ENCODE measurements at regions not wholly inside any gene's neighbourhood (a gene's known extent, or its start where the extent isn't known, plus 50 kb on each side); places are given as distances from the start of the nearest gene placed in this dataset.

DNA sequence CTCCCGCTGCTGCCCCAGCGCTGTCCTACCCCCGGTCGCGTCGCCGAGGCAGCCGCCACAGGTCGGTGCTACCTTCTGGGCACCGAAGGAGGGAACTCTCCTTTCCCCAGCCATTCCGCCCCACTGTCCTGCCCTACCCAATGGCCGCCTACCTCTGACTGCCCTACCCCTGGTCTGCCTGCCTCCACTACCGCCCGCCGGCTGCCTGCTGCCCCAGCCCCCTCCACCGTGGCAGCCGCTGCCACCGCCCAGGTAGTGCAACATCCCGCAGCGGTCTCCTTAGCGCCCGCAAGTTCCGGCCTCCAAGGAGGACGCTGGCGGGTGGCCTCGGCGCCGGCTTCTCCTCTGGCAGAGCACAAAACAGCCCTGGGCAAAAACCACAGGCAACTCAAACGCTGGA, 1303.1 kb downstream of the UQCRFS1 start:
- DNase-seq (ENCODE audit: insufficient read length, low spot score) (no peak), FAIRE-seq (no peak)
- TF ChIP-seq POU2F2 (IDR thresholded peaks at IDR 0.05; ENCODE audit: low read depth, low read length) (no peak), TAF1 (IDR thresholded peaks at IDR 0.05; ENCODE audit: low read depth, low read length) (no peak), SPI1 (IDR thresholded peaks at IDR 0.05; ENCODE audit: low read depth, low read length) (no peak), POLR2AphosphoS5 (IDR thresholded peaks at IDR 0.05; ENCODE audit: low read depth, low read length) (no peak), POLR2A (IDR thresholded peaks at IDR 0.05; ENCODE audit: low read depth, low read length) (no peak), PAX5 (IDR thresholded peaks at IDR 0.05; ENCODE audit: insufficient read depth, low read length, severe bottlenecking) (no peak)

DNA sequence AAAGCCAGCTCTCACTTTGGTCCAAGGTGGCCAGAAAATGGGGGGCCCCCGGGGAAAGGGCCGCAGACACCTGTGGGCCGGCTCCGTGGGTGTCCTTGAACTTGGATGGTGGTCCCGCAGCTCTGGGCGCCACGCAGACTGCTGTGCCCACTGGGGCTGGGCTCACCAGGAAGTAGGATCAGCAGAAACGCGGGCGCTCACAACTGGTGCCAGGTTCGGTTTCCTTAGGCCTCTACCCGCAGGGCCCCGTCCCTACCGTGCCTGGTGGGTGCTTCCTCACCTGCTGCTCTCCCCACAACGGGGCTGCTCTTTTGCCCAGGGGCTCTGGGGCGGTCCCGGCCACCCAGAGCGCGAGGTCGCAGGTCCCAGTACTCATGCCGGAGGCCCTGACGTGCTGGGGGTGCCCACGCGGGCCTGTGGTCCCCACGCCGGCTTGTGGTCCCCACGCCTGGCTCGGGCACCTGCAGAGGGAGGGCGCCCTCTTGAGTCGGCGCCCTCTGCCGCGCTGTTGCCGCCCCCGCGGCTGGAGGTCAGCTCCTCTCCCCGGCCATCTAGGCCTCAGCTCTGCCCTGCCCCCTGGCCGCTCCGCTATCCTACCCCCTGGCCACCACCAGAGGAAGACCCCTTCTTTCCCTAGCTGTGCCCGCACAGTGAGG, 1303.6 kb downstream of the UQCRFS1 start:
- TF ChIP-seq SPI1 (IDR thresholded peaks at IDR 0.05; ENCODE audit: low read depth, low read length) (no peak), POU2F2 (IDR thresholded peaks at IDR 0.05; ENCODE audit: low read depth, low read length) (no peak), TAF1 (IDR thresholded peaks at IDR 0.05; ENCODE audit: low read depth, low read length) (no peak), POLR2A (IDR thresholded peaks at IDR 0.05; ENCODE audit: low read depth, low read length) (no peak), POLR2AphosphoS5 (IDR thresholded peaks at IDR 0.05; ENCODE audit: low read depth, low read length) (no peak), PAX5 (IDR thresholded peaks at IDR 0.05; ENCODE audit: insufficient read depth, low read length, severe bottlenecking) (no peak)
- DNase-seq (ENCODE audit: insufficient read length, low spot score) (no peak), FAIRE-seq (no peak)

DNA sequence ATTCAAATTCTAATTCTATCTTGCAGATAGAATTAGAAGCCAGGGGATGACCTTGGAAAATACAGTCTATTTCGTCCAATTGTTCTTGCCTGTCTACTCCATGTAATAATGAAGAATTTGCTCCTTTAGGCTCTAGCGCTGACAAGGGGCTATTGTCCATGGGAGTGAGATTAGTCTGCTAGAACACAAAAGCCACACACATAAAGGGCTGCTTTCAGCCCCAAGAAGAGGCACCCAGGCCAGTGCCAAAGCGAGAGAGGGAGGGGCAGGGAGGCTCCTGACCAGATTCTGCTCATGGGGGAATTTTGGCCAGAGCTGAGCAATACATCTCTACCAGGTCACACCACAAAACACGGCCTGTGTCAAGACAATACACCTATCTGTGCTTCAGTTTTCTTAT, 1306.9 kb downstream of the UQCRFS1 start:
- no peak for FAIRE-seq
- no peak for TF ChIP-seq PAX5 (IDR thresholded peaks at IDR 0.05; ENCODE audit: insufficient read depth, low read length, severe bottlenecking)
- no peak for TF ChIP-seq POLR2A (IDR thresholded peaks at IDR 0.05; ENCODE audit: low read depth, low read length)
- TF ChIP-seq POLR2AphosphoS5 (IDR thresholded peaks at IDR 0.05; ENCODE audit: low read depth, low read length): no peak
- TF ChIP-seq TAF1 (IDR thresholded peaks at IDR 0.05; ENCODE audit: low read depth, low read length): no peak
- TF ChIP-seq POU2F2 (IDR thresholded peaks at IDR 0.05; ENCODE audit: low read depth, low read length): no peak
- no peak for TF ChIP-seq SPI1 (IDR thresholded peaks at IDR 0.05; ENCODE audit: low read depth, low read length)
- DNase-seq (ENCODE audit: insufficient read length, low spot score): no peak

DNA sequence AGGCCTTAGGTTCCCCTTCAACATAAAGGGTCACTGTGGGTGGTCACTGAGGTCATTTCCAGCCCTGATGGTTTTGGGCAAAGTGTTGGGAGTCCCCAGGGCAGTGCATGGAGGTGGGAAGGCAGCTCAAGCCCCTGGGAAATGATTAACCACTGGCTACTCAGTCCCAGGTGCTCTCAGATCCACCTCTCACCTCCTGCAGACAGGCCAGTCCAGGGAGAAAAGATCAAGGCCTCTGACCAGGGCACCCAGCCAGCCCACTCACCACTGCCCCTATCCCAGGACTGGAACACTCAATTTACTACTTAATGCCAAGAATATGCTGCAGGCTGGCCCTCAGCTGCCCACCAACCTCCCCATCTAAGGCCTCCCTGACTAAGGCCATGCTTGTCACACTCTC, 1307.9 kb downstream of the UQCRFS1 start:
- DNase-seq (ENCODE audit: insufficient read length, low spot score) (no peak), FAIRE-seq (no peak)
- TF ChIP-seq POLR2A (IDR thresholded peaks at IDR 0.05; ENCODE audit: low read depth, low read length): no peak
- no peak for TF ChIP-seq PAX5 (IDR thresholded peaks at IDR 0.05; ENCODE audit: insufficient read depth, low read length, severe bottlenecking)
- TF ChIP-seq TAF1 (IDR thresholded peaks at IDR 0.05; ENCODE audit: low read depth, low read length): no peak
- no peak for TF ChIP-seq POLR2AphosphoS5 (IDR thresholded peaks at IDR 0.05; ENCODE audit: low read depth, low read length)
- TF ChIP-seq SPI1 (IDR thresholded peaks at IDR 0.05; ENCODE audit: low read depth, low read length): no peak
- TF ChIP-seq POU2F2 (IDR thresholded peaks at IDR 0.05; ENCODE audit: low read depth, low read length): no peak

DNA sequence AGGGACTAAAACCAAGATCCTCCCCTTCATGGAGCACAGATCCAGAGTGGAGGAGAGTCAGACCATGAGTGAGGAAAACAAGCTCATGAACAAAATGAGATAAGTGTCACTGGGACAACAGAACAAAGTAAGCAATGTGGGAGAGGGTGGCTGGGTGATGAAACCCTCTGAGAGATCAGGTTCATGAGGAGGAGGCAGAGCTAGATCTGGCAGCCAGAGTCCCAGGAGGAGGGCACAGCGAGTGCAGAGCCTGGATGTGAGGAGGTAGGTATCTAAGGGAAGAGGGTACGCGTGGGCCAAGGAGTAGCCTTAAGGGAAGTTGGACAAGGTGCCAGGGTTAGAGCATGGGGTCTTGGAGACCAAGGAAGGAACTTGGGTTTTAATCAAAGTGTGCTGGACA, 1311.9 kb downstream of the UQCRFS1 start:
- TF ChIP-seq TAF1 (IDR thresholded peaks at IDR 0.05; ENCODE audit: low read depth, low read length): no peak
- TF ChIP-seq PAX5 (IDR thresholded peaks at IDR 0.05; ENCODE audit: insufficient read depth, low read length, severe bottlenecking): no peak
- no peak for TF ChIP-seq SPI1 (IDR thresholded peaks at IDR 0.05; ENCODE audit: low read depth, low read length)
- TF ChIP-seq POLR2AphosphoS5 (IDR thresholded peaks at IDR 0.05; ENCODE audit: low read depth, low read length): no peak
- TF ChIP-seq POU2F2 (IDR thresholded peaks at IDR 0.05; ENCODE audit: low read depth, low read length): no peak
- TF ChIP-seq POLR2A (IDR thresholded peaks at IDR 0.05; ENCODE audit: low read depth, low read length): no peak
- DNase-seq (ENCODE audit: insufficient read length, low spot score) (no peak), FAIRE-seq (no peak)

DNA sequence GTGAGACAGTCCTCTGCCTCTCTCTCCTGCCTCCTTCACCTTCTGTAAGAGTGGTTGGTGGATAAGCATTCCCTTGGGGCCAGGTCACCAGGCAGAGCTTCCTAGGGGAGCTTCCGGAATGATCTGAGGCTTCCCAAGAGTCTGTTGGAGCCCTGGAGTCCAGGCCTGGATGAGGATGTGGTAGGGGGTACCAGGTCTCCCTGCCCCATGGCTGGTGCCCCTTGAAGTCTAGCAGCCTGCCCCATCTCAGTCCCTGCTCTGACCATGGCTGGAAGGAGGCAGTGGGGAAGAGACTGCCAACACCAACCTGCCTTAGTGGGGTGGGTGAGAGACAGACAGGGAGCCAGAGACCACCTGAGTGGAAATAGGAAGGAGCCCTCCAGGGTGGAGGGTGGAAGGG, 1316.9 kb downstream of the UQCRFS1 start:
- FAIRE-seq (no peak), DNase-seq (ENCODE audit: insufficient read length, low spot score) (no peak)
- no peak for TF ChIP-seq TAF1 (IDR thresholded peaks at IDR 0.05; ENCODE audit: low read depth, low read length)
- TF ChIP-seq SPI1 (IDR thresholded peaks at IDR 0.05; ENCODE audit: low read depth, low read length): no peak
- TF ChIP-seq POLR2A (IDR thresholded peaks at IDR 0.05; ENCODE audit: low read depth, low read length): no peak
- no peak for TF ChIP-seq POLR2AphosphoS5 (IDR thresholded peaks at IDR 0.05; ENCODE audit: low read depth, low read length)
- no peak for TF ChIP-seq PAX5 (IDR thresholded peaks at IDR 0.05; ENCODE audit: insufficient read depth, low read length, severe bottlenecking)
- no peak for TF ChIP-seq POU2F2 (IDR thresholded peaks at IDR 0.05; ENCODE audit: low read depth, low read length)

DNA sequence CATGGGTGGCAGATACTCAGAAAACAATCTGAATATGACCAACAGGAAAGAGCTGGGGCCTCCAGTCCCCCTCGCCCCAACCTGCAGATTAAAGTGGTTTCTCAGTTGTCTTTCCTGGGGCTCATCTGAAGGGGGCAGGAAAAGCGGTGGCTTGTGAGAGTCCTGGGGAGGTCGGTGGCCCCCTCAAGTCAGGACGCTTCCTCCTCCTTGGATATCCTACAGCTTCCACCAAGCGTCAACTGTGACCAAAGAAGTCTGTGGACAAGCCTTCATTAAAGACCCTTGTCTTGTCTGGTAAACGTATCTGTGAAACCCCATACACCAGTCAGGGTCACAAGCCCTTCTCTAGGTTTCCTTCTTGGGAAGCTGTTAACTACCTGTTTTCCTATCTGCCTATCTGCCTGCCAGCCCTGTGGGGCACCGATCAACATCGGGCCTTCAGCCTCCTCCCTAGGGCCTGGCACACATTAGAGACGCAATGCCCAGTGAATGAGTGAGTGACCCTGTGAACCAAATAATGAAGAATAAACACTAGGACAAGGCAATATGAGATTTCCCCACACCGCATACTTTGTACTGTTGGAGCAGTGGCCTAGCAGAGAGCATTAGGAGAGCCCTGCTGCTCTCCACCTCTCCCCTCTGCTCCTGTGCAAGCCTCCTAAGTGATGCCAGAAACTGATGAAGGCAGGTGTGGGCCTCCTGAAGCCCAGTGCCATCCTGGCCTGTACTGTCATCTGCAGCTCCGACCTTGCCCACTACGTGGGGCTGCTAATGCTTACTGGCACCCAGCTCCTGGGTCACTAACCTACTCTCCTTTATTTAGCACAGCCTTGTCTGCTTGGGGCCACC, 1317.8 kb downstream of the UQCRFS1 start:
- no peak for DNase-seq (ENCODE audit: insufficient read length, low spot score)
- no peak for FAIRE-seq

DNA sequence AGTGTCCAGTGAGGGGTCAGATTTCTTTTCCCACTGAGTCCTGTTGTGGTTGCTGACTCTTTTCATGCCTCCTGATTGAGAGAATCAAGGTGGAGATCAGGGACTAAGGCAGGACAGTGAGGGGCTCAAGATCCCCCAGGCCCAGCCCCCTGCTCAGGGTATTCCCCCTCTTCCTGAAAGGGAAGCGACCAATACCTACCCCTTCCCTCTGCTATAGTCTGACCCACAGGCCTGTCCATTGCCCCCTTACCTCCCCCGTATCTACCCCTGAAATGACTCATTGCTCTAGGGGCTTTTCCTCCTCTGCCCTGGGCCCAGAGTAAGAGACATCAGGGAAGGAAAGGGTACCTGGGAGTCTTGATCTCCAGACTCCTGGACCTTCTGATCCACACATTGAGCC, 1320.5 kb downstream of the UQCRFS1 start:
- no peak for TF ChIP-seq SPI1 (IDR thresholded peaks at IDR 0.05; ENCODE audit: low read depth, low read length)
- TF ChIP-seq TAF1 (IDR thresholded peaks at IDR 0.05; ENCODE audit: low read depth, low read length): no peak
- no peak for TF ChIP-seq PAX5 (IDR thresholded peaks at IDR 0.05; ENCODE audit: insufficient read depth, low read length, severe bottlenecking)
- TF ChIP-seq POU2F2 (IDR thresholded peaks at IDR 0.05; ENCODE audit: low read depth, low read length): no peak
- DNase-seq (ENCODE audit: insufficient read length, low spot score) (no peak), FAIRE-seq (no peak)

More for the DNA sequence above, 1317.8 kb downstream of the UQCRFS1 start:
- TF ChIP-seq POLR2AphosphoS5 (IDR thresholded peaks at IDR 0.05; ENCODE audit: low read depth, low read length): no peak
- TF ChIP-seq POLR2A (IDR thresholded peaks at IDR 0.05; ENCODE audit: low read depth, low read length): no peak
- no peak for TF ChIP-seq PAX5 (IDR thresholded peaks at IDR 0.05; ENCODE audit: insufficient read depth, low read length, severe bottlenecking)
- no peak for TF ChIP-seq SPI1 (IDR thresholded peaks at IDR 0.05; ENCODE audit: low read depth, low read length)
- no peak for TF ChIP-seq TAF1 (IDR thresholded peaks at IDR 0.05; ENCODE audit: low read depth, low read length)
- TF ChIP-seq POU2F2 (IDR thresholded peaks at IDR 0.05; ENCODE audit: low read depth, low read length): no peak

DNA sequence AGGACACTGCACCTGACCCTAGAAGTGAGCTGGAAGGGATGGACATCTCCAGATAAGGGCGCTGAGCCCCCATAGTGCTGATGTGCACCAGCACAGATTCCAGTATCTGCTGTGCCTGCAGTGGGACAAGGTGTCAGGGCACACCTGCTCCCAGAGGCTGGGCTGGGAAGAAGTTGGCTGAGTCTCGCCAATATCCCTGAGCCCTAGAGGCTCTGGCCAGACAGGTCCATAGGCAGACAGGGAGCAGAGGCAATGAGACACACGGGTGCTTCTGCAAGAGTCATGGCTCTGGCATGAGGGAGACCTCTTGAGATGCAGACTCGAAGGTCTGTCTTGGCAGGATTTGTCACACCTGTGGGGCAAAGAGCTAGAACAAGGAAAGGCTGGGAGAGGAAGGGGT, 1321.5 kb downstream of the UQCRFS1 start:
- no peak for FAIRE-seq
- TF ChIP-seq TAF1 (IDR thresholded peaks at IDR 0.05; ENCODE audit: low read depth, low read length) (no peak), POLR2A (IDR thresholded peaks at IDR 0.05; ENCODE audit: low read depth, low read length) (no peak), POLR2AphosphoS5 (IDR thresholded peaks at IDR 0.05; ENCODE audit: low read depth, low read length) (no peak)
- DNase-seq (ENCODE audit: insufficient read length, low spot score): no peak

Data from GM12891 (cell line).